ENCODE measurements at regions not wholly inside any gene's neighbourhood (a gene's known extent, or its start where the extent isn't known, plus 50 kb on each side); places are given as distances from the start of the nearest gene placed in this dataset.
"Not testable (repeated sequence)": the region's sequence is repeated elsewhere in the genome, so short reads cannot be mapped to it uniquely, and the experiment has no call there.

DNA sequence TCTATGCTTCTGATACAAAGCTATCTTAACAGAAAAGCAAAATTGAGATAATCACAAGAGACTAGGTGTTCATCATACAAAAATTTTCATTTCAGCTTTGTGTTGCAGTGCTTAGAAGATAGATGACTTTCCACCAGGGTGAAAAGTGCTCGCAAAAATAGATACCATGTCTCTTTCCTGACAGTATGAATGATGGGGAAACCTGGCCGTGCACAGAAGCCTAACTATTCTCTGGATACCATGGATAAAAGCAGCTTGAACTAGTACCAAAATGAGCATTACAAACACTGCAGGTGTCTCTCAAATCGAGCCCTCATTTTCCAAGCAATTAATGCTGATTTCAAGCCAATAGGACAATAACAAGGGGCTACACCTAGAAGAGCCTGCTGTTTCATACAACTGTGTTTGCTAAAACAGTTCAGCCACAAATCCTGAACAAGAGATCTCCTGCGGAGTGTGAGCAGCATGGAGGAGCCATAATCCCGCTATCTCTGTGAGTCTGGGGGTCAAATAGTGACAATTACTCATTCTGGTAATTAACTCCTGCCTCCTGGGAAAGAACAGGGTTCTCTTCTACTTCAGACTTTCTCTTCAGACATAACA is 507.6 kb downstream of the PID1 start:
- DNase-seq: no peak
- Histone ChIP-seq H3K27me3 (no peaks in the 10 kb centered on the region), H3K9me3 (no peaks in the 10 kb centered on the region), H3K4me3 (ENCODE audit: low read depth, low read length) (no peak overlapping the region), H3K4me1 (no peaks in the 10 kb centered on the region), H3K36me3 (no peaks in the 10 kb centered on the region)
- TF ChIP-seq, protein P1, sequence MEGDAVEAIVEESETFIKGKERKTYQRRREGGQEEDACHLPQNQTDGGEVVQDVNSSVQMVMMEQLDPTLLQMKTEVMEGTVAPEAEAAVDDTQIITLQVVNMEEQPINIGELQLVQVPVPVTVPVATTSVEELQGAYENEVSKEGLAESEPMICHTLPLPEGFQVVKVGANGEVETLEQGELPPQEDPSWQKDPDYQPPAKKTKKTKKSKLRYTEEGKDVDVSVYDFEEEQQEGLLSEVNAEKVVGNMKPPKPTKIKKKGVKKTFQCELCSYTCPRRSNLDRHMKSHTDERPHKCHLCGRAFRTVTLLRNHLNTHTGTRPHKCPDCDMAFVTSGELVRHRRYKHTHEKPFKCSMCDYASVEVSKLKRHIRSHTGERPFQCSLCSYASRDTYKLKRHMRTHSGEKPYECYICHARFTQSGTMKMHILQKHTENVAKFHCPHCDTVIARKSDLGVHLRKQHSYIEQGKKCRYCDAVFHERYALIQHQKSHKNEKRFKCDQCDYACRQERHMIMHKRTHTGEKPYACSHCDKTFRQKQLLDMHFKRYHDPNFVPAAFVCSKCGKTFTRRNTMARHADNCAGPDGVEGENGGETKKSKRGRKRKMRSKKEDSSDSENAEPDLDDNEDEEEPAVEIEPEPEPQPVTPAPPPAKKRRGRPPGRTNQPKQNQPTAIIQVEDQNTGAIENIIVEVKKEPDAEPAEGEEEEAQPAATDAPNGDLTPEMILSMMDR (IDR thresholded peaks at IDR 0.05; ENCODE audit: low read depth, low read length): no peak

DNA sequence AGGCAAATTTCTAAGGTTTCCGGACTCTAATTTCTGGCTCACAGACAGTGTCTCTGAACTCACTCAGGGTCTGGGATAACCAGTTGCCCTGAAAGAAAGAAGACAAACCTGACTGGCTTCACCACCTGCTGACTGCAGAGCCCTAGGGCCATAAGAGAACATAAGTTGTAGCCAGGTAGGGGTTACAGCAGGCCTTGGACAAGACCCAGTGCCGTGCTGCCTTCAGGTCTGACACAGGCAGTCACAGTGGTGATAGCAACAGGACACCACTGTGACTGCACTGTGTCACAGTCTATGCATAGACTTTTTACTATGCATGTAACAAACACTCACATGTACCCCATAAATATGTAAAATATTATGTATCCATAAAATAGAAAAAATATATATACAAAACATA is 508.5 kb downstream of the PID1 start:
- no peaks in the 10 kb centered on the region for H3K36me3 ChIP-seq
- no peak for DNase-seq
- no peaks in the 10 kb centered on the region for H3K9me3 ChIP-seq
- H3K27me3 ChIP-seq: no peaks in the 10 kb centered on the region
- no peak overlapping the region for H3K4me3 ChIP-seq (ENCODE audit: low read depth, low read length)
- no peaks in the 10 kb centered on the region for H3K4me1 ChIP-seq
- TF ChIP-seq, protein P1 (IDR thresholded peaks at IDR 0.05; ENCODE audit: low read depth, low read length): no peak

DNA sequence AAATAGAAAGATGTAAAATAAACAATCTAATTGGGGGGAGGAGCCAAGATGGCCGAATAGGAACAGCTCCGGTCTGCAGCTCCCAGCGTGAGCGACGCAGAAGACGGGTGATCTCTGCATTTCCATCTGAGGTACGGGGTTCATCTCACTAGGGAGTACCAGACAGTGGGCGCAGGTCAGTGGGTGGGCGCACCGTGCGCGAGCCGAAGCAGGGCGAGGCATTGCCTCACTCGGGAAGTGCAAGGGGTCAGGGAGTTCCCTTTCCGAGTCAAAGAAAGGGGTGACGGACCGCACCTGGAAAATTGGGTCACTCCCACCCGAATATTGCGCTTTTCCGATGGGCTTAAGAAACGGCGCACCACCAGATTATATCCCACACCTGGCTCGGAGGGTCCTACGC is 515.4 kb downstream of the PID1 start:
- not testable (repeated sequence) for H3K4me1 ChIP-seq; H3K36me3 ChIP-seq; DNase-seq; H3K4me3 ChIP-seq (ENCODE audit: low read depth, low read length); H3K9me3 ChIP-seq; H3K27me3 ChIP-seq

DNA sequence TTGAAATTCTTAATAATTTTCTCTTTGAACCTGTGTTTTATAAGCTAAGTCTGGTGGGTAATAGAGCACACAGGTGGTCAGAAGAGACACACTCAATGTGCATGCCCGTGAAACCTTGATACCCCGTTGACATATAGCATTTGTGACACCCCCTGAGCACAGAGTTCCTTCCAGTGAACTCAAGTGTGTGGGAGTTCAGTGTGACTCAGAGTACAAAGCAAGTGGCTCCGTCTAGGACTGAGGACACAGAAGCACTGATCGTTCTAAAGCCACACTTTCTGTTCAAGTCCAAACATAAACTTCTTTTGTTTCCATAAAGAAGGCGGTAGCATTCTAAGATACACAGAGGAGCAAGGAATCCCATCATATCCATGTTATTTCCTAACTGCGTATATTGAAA is 523.6 kb downstream of the PID1 start:
- DNase-seq: no peak
- TF ChIP-seq, protein P1 (IDR thresholded peaks at IDR 0.05; ENCODE audit: low read depth, low read length): no peak
- Histone ChIP-seq H3K36me3 (no peaks in the 10 kb centered on the region), H3K9me3 (no peaks in the 10 kb centered on the region), H3K4me3 (ENCODE audit: low read depth, low read length) (no peak overlapping the region), H3K4me1 (no peaks in the 10 kb centered on the region), H3K27me3 (no peaks in the 10 kb centered on the region)

DNA sequence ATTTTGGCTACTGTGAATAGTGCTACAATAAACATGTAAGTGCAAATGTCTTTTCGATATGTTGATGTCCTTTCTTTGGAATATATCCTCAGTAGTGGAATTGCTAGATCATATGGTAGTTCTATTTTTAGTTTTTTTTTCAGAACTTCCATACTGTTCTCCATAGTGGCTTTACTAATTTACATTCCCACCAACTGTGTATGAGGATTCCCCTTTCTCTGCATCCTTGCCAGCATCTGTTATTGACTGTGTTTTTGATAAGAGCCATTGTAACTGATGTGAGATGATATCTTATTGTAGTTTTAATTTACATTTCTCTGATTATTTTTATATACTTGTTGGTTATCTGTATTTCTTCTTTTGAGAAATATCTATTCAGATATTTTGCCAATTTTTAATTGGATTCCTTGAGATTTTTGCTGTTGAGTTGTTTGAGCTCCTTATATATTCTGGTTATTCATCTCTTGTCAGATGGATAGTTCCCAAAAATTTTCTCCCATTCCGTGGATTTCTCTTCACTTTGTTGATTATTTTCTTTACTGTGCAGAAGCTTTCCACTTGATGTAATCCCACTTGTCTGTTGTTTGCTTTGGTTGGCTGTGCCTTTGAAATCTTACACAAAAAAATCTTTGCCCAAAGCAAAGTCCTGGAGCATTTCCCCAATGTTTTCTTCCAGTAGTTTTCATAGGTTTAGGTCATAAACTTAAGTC is 532.3 kb downstream of the PID1 start:
- Histone ChIP-seq H3K4me1 (no peaks in the 10 kb centered on the region), H3K4me3 (ENCODE audit: low read depth, low read length) (no peak overlapping the region), H3K36me3 (no peaks in the 10 kb centered on the region), H3K27me3 (no peaks in the 10 kb centered on the region), H3K9me3 (no peaks in the 10 kb centered on the region)
- no peak for DNase-seq
- TF ChIP-seq, protein P1 (IDR thresholded peaks at IDR 0.05; ENCODE audit: low read depth, low read length): no peak

DNA sequence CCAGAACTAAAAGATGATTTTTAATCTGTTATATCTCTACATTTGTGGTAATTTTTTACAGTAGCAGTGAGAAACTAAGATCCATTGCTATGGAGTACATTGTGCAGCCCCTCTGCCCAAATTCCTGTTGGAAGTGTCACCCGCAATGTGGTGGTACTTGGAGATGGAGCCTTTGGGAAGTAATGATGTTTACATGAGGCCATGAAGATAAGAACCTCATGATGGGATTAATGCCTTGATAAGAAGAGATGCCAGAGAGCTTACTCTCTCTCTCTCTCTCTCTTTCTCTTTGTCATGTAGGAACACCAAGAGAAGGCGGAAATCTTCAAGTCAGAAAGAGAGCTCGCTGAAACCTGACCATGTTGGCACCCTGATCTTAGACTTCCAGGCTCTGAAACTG is 535.4 kb downstream of the PID1 start:
- no peak overlapping the region for H3K4me3 ChIP-seq (ENCODE audit: low read depth, low read length)
- no peaks in the 10 kb centered on the region for H3K4me1 ChIP-seq
- H3K36me3 ChIP-seq: no peaks in the 10 kb centered on the region
- TF ChIP-seq, protein P1 (IDR thresholded peaks at IDR 0.05; ENCODE audit: low read depth, low read length): no peak
- no peaks in the 10 kb centered on the region for H3K27me3 ChIP-seq
- no peak for DNase-seq
- H3K9me3 ChIP-seq: no peaks in the 10 kb centered on the region
